ENCODE measurements at regions not wholly inside any gene's neighbourhood (a gene's known extent, or its start where the extent isn't known, plus 50 kb on each side); places are given as distances from the start of the nearest gene placed in this dataset.
A peak's percentile ranks its signal among the peaks of the same experiment; 100 is the strongest.
"Not testable (repeated sequence)": the region's sequence is repeated elsewhere in the genome, so short reads cannot be mapped to it uniquely, and the experiment has no call there.

- 76 to 83% (median 76%) methylated on average over 10 of the region's 10 CpGs for WGBS, 3 donors
- FAIRE-seq = no peak
- Histone ChIP-seq H3K9me3 (ENCODE audit: control insufficient read depth in 2 of 2, insufficient read depth in 1 of 2, low read depth in 1 of 2, low read length in 1 of 2) (no peaks in the 10 kb centered on the region), H3K27me3 (ENCODE audit: control insufficient read depth in 3 of 3, insufficient read depth in 3 of 3, low read length in 3 of 3) (no peaks in the 10 kb centered on the region), H3K4me1 (ENCODE audit: control insufficient read depth in 3 of 3, insufficient read depth in 2 of 3, low read depth in 1 of 3, low read length in 2 of 3) (peaks cover 0 to 8% (median under 1%) of the 10 kb centered on the region in 3 donors), H3K4me3 (ENCODE audit: low read depth in 1 of 3, low read length in 3 of 3) (no peak overlapping the region), H3K27ac (ENCODE audit: low read depth in 1 of 3, low read length in 2 of 3) (no peak overlapping the region), H3K36me3 (ENCODE audit: control insufficient read depth in 3 of 3, insufficient read depth in 2 of 3, low read depth in 1 of 3, low read length in 3 of 3) (no peaks in the 10 kb centered on the region)
- no peak for DNase-seq
Measured at GRCh38 chr20:53672484-53673129, 79.0 kb upstream of the ZNF217 start.

GRCh38 chr20:53671370-53671769, 77.7 kb upstream of the ZNF217 start:
- FAIRE-seq = no peak
- DNase-seq = no peak

GRCh38 chr20:53669517-53670313, 76.1 kb upstream of the ZNF217 start:
- FAIRE-seq; H3K4me1 ChIP-seq (ENCODE audit: control insufficient read depth in 3 of 3, insufficient read depth in 2 of 3, low read depth in 1 of 3, low read length in 2 of 3); H3K36me3 ChIP-seq (ENCODE audit: control insufficient read depth in 3 of 3, insufficient read depth in 2 of 3, low read depth in 1 of 3, low read length in 3 of 3); H3K4me3 ChIP-seq (ENCODE audit: low read depth in 1 of 3, low read length in 3 of 3); H3K27me3 ChIP-seq (ENCODE audit: control insufficient read depth in 3 of 3, insufficient read depth in 3 of 3, low read length in 3 of 3); DNase-seq; H3K9me3 ChIP-seq (ENCODE audit: control insufficient read depth in 2 of 2, insufficient read depth in 1 of 2, low read depth in 1 of 2, low read length in 1 of 2): not testable (repeated sequence)
- H3K27ac ChIP-seq (ENCODE audit: low read depth in 1 of 3, low read length in 2 of 3) = peak overlapping the region; percentile 74 to 90 (median 82)
- WGBS, 3 donors = 77 to 87% (median 84%) methylated on average over 16 of the region's 16 CpGs

More at GRCh38 chr20:53671370-53671769, 77.7 kb upstream of the ZNF217 start:
- Histone ChIP-seq H3K4me1 (ENCODE audit: control insufficient read depth in 3 of 3, insufficient read depth in 2 of 3, low read depth in 1 of 3, low read length in 2 of 3) (peaks cover 0 to 5% (median 0%) of the 10 kb centered on the region in 3 donors), H3K27me3 (ENCODE audit: control insufficient read depth in 3 of 3, insufficient read depth in 3 of 3, low read length in 3 of 3) (no peaks in the 10 kb centered on the region), H3K27ac (ENCODE audit: low read depth in 1 of 3, low read length in 2 of 3) (no peak overlapping the region), H3K4me3 (ENCODE audit: low read depth in 1 of 3, low read length in 3 of 3) (no peak overlapping the region), H3K36me3 (ENCODE audit: control insufficient read depth in 3 of 3, insufficient read depth in 2 of 3, low read depth in 1 of 3, low read length in 3 of 3) (no peaks in the 10 kb centered on the region), H3K9me3 (ENCODE audit: control insufficient read depth in 2 of 2, insufficient read depth in 1 of 2, low read depth in 1 of 2, low read length in 1 of 2) (no peaks in the 10 kb centered on the region)
- 55 to 84% (median 64%) methylated on average over 2 of the region's 2 CpGs for WGBS, 3 donors

- Histone ChIP-seq H3K27ac (ENCODE audit: low read depth in 1 of 3, low read length in 2 of 3) (peak overlapping the region; percentile 74 to 90 (median 82)), H3K9me3 (ENCODE audit: control insufficient read depth in 2 of 2, insufficient read depth in 1 of 2, low read depth in 1 of 2, low read length in 1 of 2) (no peaks in the 10 kb centered on the region), H3K4me3 (ENCODE audit: low read depth in 1 of 3, low read length in 3 of 3) (no peak overlapping the region), H3K4me1 (ENCODE audit: control insufficient read depth in 3 of 3, insufficient read depth in 2 of 3, low read depth in 1 of 3, low read length in 2 of 3) (peaks cover 0 to 5% (median 0%) of the 10 kb centered on the region in 3 donors), H3K36me3 (ENCODE audit: control insufficient read depth in 3 of 3, insufficient read depth in 2 of 3, low read depth in 1 of 3, low read length in 3 of 3) (no peaks in the 10 kb centered on the region), H3K27me3 (ENCODE audit: control insufficient read depth in 3 of 3, insufficient read depth in 3 of 3, low read length in 3 of 3) (no peaks in the 10 kb centered on the region)
- DNase-seq = peak; percentile 90 to 98
- WGBS, 3 donors = 28 to 65% (median 34%) methylated on average over 9 of the region's 9 CpGs
- no peak for FAIRE-seq
Measured at GRCh38 chr20:53668992-53669391, 75.4 kb upstream of the ZNF217 start.

GRCh38 chr20:53666144-53666543, 72.5 kb upstream of the ZNF217 start:
- Histone ChIP-seq H3K27ac (ENCODE audit: low read depth in 1 of 3, low read length in 2 of 3) (no peak overlapping the region), H3K4me1 (ENCODE audit: control insufficient read depth in 3 of 3, insufficient read depth in 2 of 3, low read depth in 1 of 3, low read length in 2 of 3) (peaks cover 0 to 5% (median 0%) of the 10 kb centered on the region in 3 donors), H3K4me3 (ENCODE audit: low read depth in 1 of 3, low read length in 3 of 3) (no peak overlapping the region), H3K27me3 (ENCODE audit: control insufficient read depth in 3 of 3, insufficient read depth in 3 of 3, low read length in 3 of 3) (no peaks in the 10 kb centered on the region), H3K36me3 (ENCODE audit: control insufficient read depth in 3 of 3, insufficient read depth in 2 of 3, low read depth in 1 of 3, low read length in 3 of 3) (no peaks in the 10 kb centered on the region), H3K9me3 (ENCODE audit: control insufficient read depth in 2 of 2, insufficient read depth in 1 of 2, low read depth in 1 of 2, low read length in 1 of 2) (no peaks in the 10 kb centered on the region)
- DNase-seq (no peak), FAIRE-seq (no peak)
- WGBS, 3 donors = 95 to 100% (median 96%) methylated on average over 6 of the region's 6 CpGs

- peak in 1 of 2 donors; percentile 10 for DNase-seq
Measured at GRCh38 chr20:53664121-53664520, 70.5 kb upstream of the ZNF217 start.

GRCh38 chr20:53663521-53663920, 69.9 kb upstream of the ZNF217 start:
- H3K9me3 ChIP-seq (ENCODE audit: control insufficient read depth in 2 of 2, insufficient read depth in 1 of 2, low read depth in 1 of 2, low read length in 1 of 2); H3K4me3 ChIP-seq (ENCODE audit: low read depth in 1 of 3, low read length in 3 of 3); FAIRE-seq; DNase-seq; H3K27me3 ChIP-seq (ENCODE audit: control insufficient read depth in 3 of 3, insufficient read depth in 3 of 3, low read length in 3 of 3); H3K27ac ChIP-seq (ENCODE audit: low read depth in 1 of 3, low read length in 2 of 3); H3K4me1 ChIP-seq (ENCODE audit: control insufficient read depth in 3 of 3, insufficient read depth in 2 of 3, low read depth in 1 of 3, low read length in 2 of 3); H3K36me3 ChIP-seq (ENCODE audit: control insufficient read depth in 3 of 3, insufficient read depth in 2 of 3, low read depth in 1 of 3, low read length in 3 of 3): not testable (repeated sequence)
- WGBS, 3 donors = 97 to 98% (median 97%) methylated on average over 5 of the region's 5 CpGs

More at GRCh38 chr20:53664121-53664520, 70.5 kb upstream of the ZNF217 start:
- WGBS, 3 donors = 61 to 78% (median 70%) methylated on average over 4 of the region's 4 CpGs
- FAIRE-seq = no peak
- H3K27ac ChIP-seq (ENCODE audit: low read depth in 1 of 3, low read length in 2 of 3) = no peak overlapping the region
- H3K27me3 ChIP-seq (ENCODE audit: control insufficient read depth in 3 of 3, insufficient read depth in 3 of 3, low read length in 3 of 3) = no peaks in the 10 kb centered on the region
- H3K4me3 ChIP-seq (ENCODE audit: low read depth in 1 of 3, low read length in 3 of 3) = no peak overlapping the region
- no peaks in the 10 kb centered on the region for H3K36me3 ChIP-seq (ENCODE audit: control insufficient read depth in 3 of 3, insufficient read depth in 2 of 3, low read depth in 1 of 3, low read length in 3 of 3)
- H3K4me1 ChIP-seq (ENCODE audit: control insufficient read depth in 3 of 3, insufficient read depth in 2 of 3, low read depth in 1 of 3, low read length in 2 of 3) = peaks cover 0 to 9% (median 3%) of the 10 kb centered on the region in 3 donors
- H3K9me3 ChIP-seq (ENCODE audit: control insufficient read depth in 2 of 2, insufficient read depth in 1 of 2, low read depth in 1 of 2, low read length in 1 of 2) = no peaks in the 10 kb centered on the region

GRCh38 chr20:53662595-53662994, 69.0 kb upstream of the ZNF217 start:
- H3K4me3 ChIP-seq (ENCODE audit: low read depth in 1 of 3, low read length in 3 of 3) = no peak overlapping the region
- FAIRE-seq (no peak), DNase-seq (no peak)
- no peaks in the 10 kb centered on the region for H3K9me3 ChIP-seq (ENCODE audit: control insufficient read depth in 2 of 2, insufficient read depth in 1 of 2, low read depth in 1 of 2, low read length in 1 of 2)
- no peaks in the 10 kb centered on the region for H3K36me3 ChIP-seq (ENCODE audit: control insufficient read depth in 3 of 3, insufficient read depth in 2 of 3, low read depth in 1 of 3, low read length in 3 of 3)
- H3K27me3 ChIP-seq (ENCODE audit: control insufficient read depth in 3 of 3, insufficient read depth in 3 of 3, low read length in 3 of 3) = no peaks in the 10 kb centered on the region
- H3K27ac ChIP-seq (ENCODE audit: low read depth in 1 of 3, low read length in 2 of 3) = peak overlapping the region in 1 of 3 donors; percentile 14
- peaks cover 0 to 9% (median 3%) of the 10 kb centered on the region in 3 donors for H3K4me1 ChIP-seq (ENCODE audit: control insufficient read depth in 3 of 3, insufficient read depth in 2 of 3, low read depth in 1 of 3, low read length in 2 of 3)
- WGBS, 3 donors = 79 to 95% (median 79%) methylated on average over 3 of the region's 3 CpGs
